Thyroid gland (tissue), 4 donors: ENCODE measurements at regions not wholly inside any gene's neighbourhood (a gene's known extent, or its start where the extent isn't known, plus 50 kb on each side); places are given as distances from the start of the nearest gene placed in this dataset.

Source experiments
- CTCF ChIP-seq, 6 experiments: fragments of 200-600 bp in 3 of 6; fragments of 450-650 bp in 3 of 6; sonication (generic) in 3 of 6; IDR thresholded peaks; one replicate each; pipeline ENCODE4 v1.5.1; 2016 to 2019; ENCODE audit warnings: antibody characterized with exemption in 6 of 6, mild to moderate bottlenecking in 2 of 6, inconsistent platforms in 1 of 6, moderate library complexity in 1 of 6
- POLR2A ChIP-seq, 2 donors: fragments of 450-650 bp; IDR thresholded peaks; one replicate each; pipeline ENCODE4 v1.6.1; 2017; ENCODE audit warnings: antibody characterized with exemption in 2 of 2, mild to moderate bottlenecking in 2 of 2, moderate library complexity in 1 of 2

GRCh38 chr2:139492131-139492680 lies 712.0 kb upstream of the NXPH2 start:
- TF ChIP-seq POLR2A (IDR thresholded peaks at IDR 0.05) (no peak), CTCF (IDR thresholded peaks at IDR 0.05) (no peak)
